OCI-LY1 (cell line): ENCODE measurements at regions not wholly inside any gene's neighbourhood (a gene's known extent, or its start where the extent isn't known, plus 50 kb on each side); places are given as distances from the start of the nearest gene placed in this dataset.

Source experiments
- H2AFZ ChIP-seq: fragments of 200-600 bp; sonication (generic), shearing (Covaris generic); 2 replicates; pipeline ENCODE4 v1.6.0; 2014; ENCODE audit warnings: antibody characterized with exemption, mild to moderate bottlenecking, low read length
- H3F3A ChIP-seq: fragments of 200-600 bp; sonication (generic), shearing (Covaris generic); 2 replicates; pipeline ENCODE4 v1.6.0; 2014; ENCODE audit warnings: mild to moderate bottlenecking, antibody characterized with exemption, low read length, moderate library complexity; ENCODE audit not compliant: insufficient read depth
- H3K27ac ChIP-seq: fragments of 200-600 bp; sonication (generic); 2 replicates; pipeline ENCODE4 v1.5.1; 2014; ENCODE audit warnings: low read length, mixed run types, mild to moderate bottlenecking, low read depth; ENCODE audit not compliant: poor library complexity, severe bottlenecking
- H3K27me3 ChIP-seq: fragments of 200-600 bp; sonication (generic); 2 replicates; pipeline ENCODE4 v1.6.0; 2014; ENCODE audit warnings: antibody characterized with exemption, mild to moderate bottlenecking, low read length, moderate library complexity; ENCODE audit not compliant: insufficient read depth
- H3K36me3 ChIP-seq: fragments of 200-600 bp; sonication (generic); 2 replicates; pipeline ENCODE4 v1.6.1; 2014; ENCODE audit warnings: mild to moderate bottlenecking, antibody characterized with exemption, low read length, moderate library complexity, mixed read lengths; ENCODE audit not compliant: insufficient read depth
- H3K4me1 ChIP-seq: fragments of 200-600 bp; sonication (generic); 2 replicates; pipeline ENCODE4 v1.5.1; 2014; ENCODE audit warnings: mild to moderate bottlenecking, low read length, moderate library complexity; ENCODE audit not compliant: insufficient read depth, severe bottlenecking
- H3K4me2 ChIP-seq: fragments of 200-600 bp; sonication (generic), shearing (Covaris generic); 2 replicates; pipeline ENCODE4 v1.6.1; 2014; ENCODE audit warnings: low read length
- H3K4me3 ChIP-seq: fragments of 200-600 bp; sonication (generic); 2 replicates; pipeline ENCODE4 v1.5.1; 2014; ENCODE audit warnings: low read length, low read depth, mild to moderate bottlenecking, mixed read lengths; ENCODE audit not compliant: poor library complexity, severe bottlenecking
- H3K79me2 ChIP-seq: fragments of 200-600 bp; shearing (Covaris generic); 2 replicates; pipeline ENCODE4 v1.6.1; 2016; ENCODE audit warnings: mixed run types, low read length, mixed read lengths; ENCODE audit not compliant: insufficient read depth
- H3K9ac ChIP-seq: fragments of 200-600 bp; sonication (generic), shearing (Covaris generic); 2 replicates; pipeline ENCODE4 v1.6.1; 2014; ENCODE audit warnings: mild to moderate bottlenecking, low read length, mixed read lengths
- H3K9me2 ChIP-seq: fragments of 200-600 bp; sonication (generic), shearing (Covaris generic); 2 replicates; pipeline ENCODE4 v1.6.1; 2014; ENCODE audit warnings: low read depth, mild to moderate bottlenecking, low read length, mixed read lengths
- H3K9me3 ChIP-seq: fragments of 200-600 bp; shearing (Covaris generic); 2 replicates; pipeline ENCODE4 v1.6.1; 2014; ENCODE audit warnings: low read length, mixed read lengths
- H4K20me1 ChIP-seq: fragments of 200-600 bp; sonication (generic), shearing (Covaris generic); 2 replicates; pipeline ENCODE4 v1.6.0; 2016; ENCODE audit warnings: mild to moderate bottlenecking, low read length; ENCODE audit not compliant: insufficient read depth
- CTCF ChIP-seq: fragments of 200-600 bp; sonication (generic), shearing (Covaris generic); IDR thresholded peaks from 2 replicates; pipeline ENCODE4 v1.5.1; 2017; ENCODE audit warnings: mild to moderate bottlenecking, antibody characterized with exemption, low read length, moderate library complexity, mixed read lengths
- EZH2 ChIP-seq: fragments of 200-600 bp; sonication (generic), shearing (Covaris generic); IDR thresholded peaks from 2 replicates; pipeline ENCODE4 v1.8.0; 2017; ENCODE audit warnings: borderline replicate concordance, mixed run types, mild to moderate bottlenecking, antibody characterized with exemption, low read length, moderate library complexity, mixed read lengths

- Histone ChIP-seq H3K9me2 (no peaks in the 10 kb centered on the region), H3K4me3 (no peak overlapping the region), H3F3A (no peaks in the 10 kb centered on the region), H3K27me3 (no peaks in the 10 kb centered on the region), H4K20me1 (no peaks in the 10 kb centered on the region), H3K4me1 (no peaks in the 10 kb centered on the region), H3K27ac (no peak overlapping the region), H3K36me3 (no peaks in the 10 kb centered on the region), H3K9me3 (no peaks in the 10 kb centered on the region), H3K9ac (no peak overlapping the region), H3K4me2 (no peak overlapping the region), H2AFZ (no peak overlapping the region), H3K79me2 (no peaks in the 10 kb centered on the region)
- TF ChIP-seq CTCF = no peak
- TF ChIP-seq EZH2 = no peak
Observed at GRCh38 chr20:60930023-60930790, 321.9 kb upstream of the CDH4 start.

DNA sequence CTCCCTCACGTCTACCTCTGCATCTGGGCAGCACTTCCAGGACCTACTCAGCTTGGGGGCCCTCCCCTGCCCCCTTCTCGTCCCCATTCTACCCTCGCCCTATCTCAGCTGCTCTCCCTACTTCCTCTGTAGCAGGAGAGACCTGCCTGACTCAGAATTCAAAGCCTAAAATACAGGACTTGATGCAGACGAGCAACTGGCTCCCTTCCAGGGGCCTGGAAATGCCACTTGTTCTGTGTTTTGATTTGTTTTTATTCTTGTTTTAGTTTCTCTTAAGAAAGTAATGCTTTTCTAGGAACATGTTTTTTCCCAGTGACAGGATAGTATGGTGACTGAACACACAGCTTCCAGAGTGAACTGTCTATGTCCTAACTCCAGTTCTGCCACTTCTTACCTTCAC is 320.4 kb upstream of the CDH4 start:
- Histone ChIP-seq H3K27ac (no peak overlapping the region), H3K9ac (no peak overlapping the region), H4K20me1 (no peaks in the 10 kb centered on the region), H3K36me3 (no peaks in the 10 kb centered on the region), H3K9me2 (no peaks in the 10 kb centered on the region), H3K4me2 (no peak overlapping the region), H3F3A (no peaks in the 10 kb centered on the region), H3K4me1 (no peaks in the 10 kb centered on the region), H3K79me2 (no peaks in the 10 kb centered on the region), H3K9me3 (no peaks in the 10 kb centered on the region), H2AFZ (no peak overlapping the region), H3K27me3 (no peaks in the 10 kb centered on the region), H3K4me3 (no peak overlapping the region)
- TF ChIP-seq EZH2 (no peak), CTCF (no peak)

- Histone ChIP-seq H3K4me3 (no peak overlapping the region), H3K27ac (no peak overlapping the region), H3K9me2 (no peaks in the 10 kb centered on the region), H3K79me2 (no peaks in the 10 kb centered on the region), H3F3A (no peaks in the 10 kb centered on the region), H4K20me1 (no peaks in the 10 kb centered on the region), H3K4me1 (no peaks in the 10 kb centered on the region), H3K27me3 (no peaks in the 10 kb centered on the region), H2AFZ (no peak overlapping the region), H3K4me2 (no peak overlapping the region), H3K9me3 (no peaks in the 10 kb centered on the region), H3K36me3 (no peaks in the 10 kb centered on the region), H3K9ac (no peak overlapping the region)
- TF ChIP-seq EZH2 = no peak
- TF ChIP-seq CTCF = no peak
Observed at GRCh38 chr20:60934724-60935123, 317.3 kb upstream of the CDH4 start.
